DND-41 (cell line): ENCODE measurements at regions not wholly inside any gene's neighbourhood (a gene's known extent, or its start where the extent isn't known, plus 50 kb on each side); places are given as distances from the start of the nearest gene placed in this dataset.
A peak's percentile ranks its signal among the peaks of the same experiment; 100 is the strongest.

Source experiments
- ATAC-seq: fragments of 200-7000 bp; cut with Tn5 transposase; 3 replicates; pipeline ENCODE4 v1.9.1; 2021; ENCODE audit warnings: low read depth; ENCODE audit not compliant: insufficient read depth
- DNase-seq: peaks from one replicate; pipeline ENCODE4 v3.0.0-alpha.2; 2020
- H2AFZ ChIP-seq: 2 replicates; pipeline ENCODE4 v1.6.0; 2012; ENCODE audit warnings: low read depth, low read length
- H3K27ac ChIP-seq: 2 replicates; pipeline ENCODE4 v1.5.1; 2012; ENCODE audit warnings: low read length, inconsistent platforms
- H3K27me3 ChIP-seq: fragments of 200-600 bp; sonication (generic); 2 replicates; pipeline ENCODE4 v1.6.0; 2012; ENCODE audit warnings: low read length, mild to moderate bottlenecking, inconsistent platforms; ENCODE audit not compliant: insufficient read depth, poor library complexity
- H3K36me3 ChIP-seq: 2 replicates; pipeline ENCODE4 v1.5.1; 2012; ENCODE audit warnings: low read length, inconsistent platforms; ENCODE audit not compliant: insufficient read depth
- H3K4me1 ChIP-seq: 2 replicates; pipeline ENCODE4 v1.5.1; 2012; ENCODE audit warnings: mild to moderate bottlenecking, low read length; ENCODE audit not compliant: insufficient read depth
- H3K4me2 ChIP-seq: 2 replicates; pipeline ENCODE4 v1.6.0; 2012; ENCODE audit warnings: mild to moderate bottlenecking, moderate library complexity, low read length, inconsistent platforms; ENCODE audit not compliant: insufficient read depth
- H3K4me3 ChIP-seq, 2 experiments: fragments of 200-600 bp in 1 of 2; shearing (Covaris generic) in 1 of 2; 2 replicates each; pipeline ENCODE4 v1.5.1; 2012 to 2016; ENCODE audit warnings: inconsistent platforms in 2 of 2, low read length in 2 of 2, mild to moderate bottlenecking in 2 of 2, low read depth in 1 of 2, moderate library complexity in 1 of 2
- H3K79me2 ChIP-seq: 2 replicates; pipeline ENCODE4 v1.6.0; 2012; ENCODE audit warnings: low read length, inconsistent platforms; ENCODE audit not compliant: insufficient read depth
- H3K9ac ChIP-seq: 2 replicates; pipeline ENCODE4 v1.6.0; 2012; ENCODE audit warnings: low read depth, mild to moderate bottlenecking, inconsistent platforms, low read length, moderate library complexity
- H3K9me3 ChIP-seq: 2 replicates; pipeline ENCODE4 v1.5.1; 2012; ENCODE audit warnings: low read length, moderate library complexity, mild to moderate bottlenecking, inconsistent platforms; ENCODE audit not compliant: insufficient read depth, severe bottlenecking
- H4K20me1 ChIP-seq: 2 replicates; pipeline ENCODE4 v1.6.0; 2012; ENCODE audit warnings: low read length; ENCODE audit not compliant: insufficient read depth
- CTCF ChIP-seq: IDR thresholded peaks from 2 replicates; pipeline ENCODE4 v1.5.1; 2012; ENCODE audit warnings: borderline replicate concordance, low read length, moderate library complexity, mild to moderate bottlenecking; ENCODE audit not compliant: poor library complexity, severe bottlenecking; ENCODE audit errors: extremely low read depth
- EZH2 ChIP-seq: IDR thresholded peaks from 3 replicates; pipeline ENCODE4 v1.6.1; 2012; ENCODE audit warnings: borderline replicate concordance, low read depth, mild to moderate bottlenecking, moderate library complexity, low read length, inconsistent platforms; ENCODE audit not compliant: severe bottlenecking

GRCh38 chr19:28386470-28386869 lies 826.5 kb downstream of the UQCRFS1 start:
- peaks cover 57% of the 10 kb centered on the region for H3K4me1 ChIP-seq
- no peaks in the 10 kb centered on the region for H3K79me2 ChIP-seq
- DNase-seq (no peak), ATAC-seq (0 out of 3 replicates have a peak, but pooled peaks have one; percentile 20)
- H3K4me3 ChIP-seq: no peak overlapping the region; a peak in 1 of 4 replicates
- H3K9me3 ChIP-seq: no peaks in the 10 kb centered on the region
- H3K9ac ChIP-seq: peak overlapping the region; percentile 51
- peak overlapping the region; percentile 66 for H2AFZ ChIP-seq
- H3K27ac ChIP-seq: peak overlapping the region; percentile 89
- no peaks in the 10 kb centered on the region for H3K27me3 ChIP-seq
- H3K4me2 ChIP-seq: peak overlapping the region; percentile 55; the same call in 1 of the 2 replicates
- no peaks in the 10 kb centered on the region for H4K20me1 ChIP-seq
- no peak for TF ChIP-seq EZH2
- TF ChIP-seq CTCF: no peak
- H3K36me3 ChIP-seq: no peaks in the 10 kb centered on the region

GRCh38 chr19:28386066-28386465 lies 826.9 kb downstream of the UQCRFS1 start:
- peak; percentile 34 for DNase-seq
- Histone ChIP-seq H3K4me1 (peaks cover 57% of the 10 kb centered on the region), H3K9me3 (no peaks in the 10 kb centered on the region), H3K4me3 (peak overlapping the region in 1 of 2 experiments; percentile 21; a peak in 1 of 4 replicates), H2AFZ (peak overlapping the region; percentile 66), H3K79me2 (no peaks in the 10 kb centered on the region), H3K36me3 (no peaks in the 10 kb centered on the region), H3K4me2 (peak overlapping the region; percentile 55), H3K9ac (peak overlapping the region; percentile 51), H3K27ac (peak overlapping the region; percentile 89), H4K20me1 (no peaks in the 10 kb centered on the region), H3K27me3 (no peaks in the 10 kb centered on the region)
- peak; percentile 78 for ATAC-seq
- TF ChIP-seq CTCF (no peak), EZH2 (no peak)

GRCh38 chr19:28377077-28377476 lies 835.9 kb downstream of the UQCRFS1 start:
- Histone ChIP-seq H3K4me3 (no peak overlapping the region), H3K27ac (no peak overlapping the region), H4K20me1 (no peaks in the 10 kb centered on the region), H3K79me2 (no peaks in the 10 kb centered on the region), H3K4me2 (no peak overlapping the region), H3K4me1 (no peaks in the 10 kb centered on the region; the same call in 1 of the 2 replicates), H3K36me3 (no peaks in the 10 kb centered on the region), H2AFZ (no peak overlapping the region), H3K9ac (no peak overlapping the region), H3K9me3 (no peaks in the 10 kb centered on the region), H3K27me3 (no peaks in the 10 kb centered on the region)
- ATAC-seq: no peak
- peak; percentile 22 for DNase-seq
- no peak for TF ChIP-seq CTCF
- TF ChIP-seq EZH2: no peak
